ENCODE measurements at regions not wholly inside any gene's neighbourhood (a gene's known extent, or its start where the extent isn't known, plus 50 kb on each side); places are given as distances from the start of the nearest gene placed in this dataset.

DNA sequence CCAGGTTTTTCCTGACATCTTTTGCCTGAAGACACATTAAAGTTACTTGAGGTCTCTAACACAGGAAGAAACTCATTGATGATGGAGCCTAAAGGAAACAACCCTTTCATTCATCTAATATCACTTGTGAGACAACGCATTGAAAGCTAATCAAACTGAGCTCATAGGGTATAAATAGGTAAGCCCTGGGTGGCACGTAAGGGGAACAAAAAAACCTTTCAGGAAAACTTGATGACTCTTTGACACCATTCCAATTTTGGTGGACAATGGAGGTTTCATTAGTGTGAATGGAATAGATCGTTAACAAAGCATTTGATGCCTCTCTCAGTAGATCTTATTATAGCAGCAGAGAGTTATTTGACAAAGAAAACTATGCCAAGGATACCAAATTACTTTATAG, 80.7 kb upstream of the DUSP10 start:
- Histone ChIP-seq H3K27me3 (no peaks in the 10 kb centered on the region), H3K4me3 (no peak overlapping the region), H3K9me3 (0 out of 2 replicates have a peak, but pooled peaks cover 2% of the 10 kb centered on the region), H3K36me3 (no peaks in the 10 kb centered on the region)
- no peak for DNase-seq

DNA sequence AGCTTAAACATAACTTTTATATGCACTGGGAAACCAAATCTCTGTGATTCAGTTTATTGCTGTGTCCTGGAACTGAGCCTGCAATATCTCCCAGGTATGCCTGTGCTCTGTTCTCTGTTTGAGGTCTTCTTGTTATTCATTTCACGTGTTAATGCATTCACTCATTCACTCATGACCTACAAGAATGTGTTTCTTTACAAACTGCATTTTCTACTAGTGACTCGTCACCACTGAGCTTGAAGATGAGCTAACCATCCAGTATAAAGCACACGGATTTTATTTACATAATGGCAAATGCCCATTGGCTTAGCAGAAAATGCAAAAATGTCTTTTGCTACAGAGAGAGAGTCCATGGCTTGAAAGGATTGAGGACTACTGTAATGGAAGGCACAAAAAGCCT, 75.0 kb upstream of the DUSP10 start:
- Histone ChIP-seq H3K9me3 (0 out of 2 replicates have a peak, but pooled peaks cover 2% of the 10 kb centered on the region), H3K27me3 (no peaks in the 10 kb centered on the region), H3K4me3 (no peak overlapping the region), H3K36me3 (no peaks in the 10 kb centered on the region)
- peak; percentile 31 for DNase-seq

DNA sequence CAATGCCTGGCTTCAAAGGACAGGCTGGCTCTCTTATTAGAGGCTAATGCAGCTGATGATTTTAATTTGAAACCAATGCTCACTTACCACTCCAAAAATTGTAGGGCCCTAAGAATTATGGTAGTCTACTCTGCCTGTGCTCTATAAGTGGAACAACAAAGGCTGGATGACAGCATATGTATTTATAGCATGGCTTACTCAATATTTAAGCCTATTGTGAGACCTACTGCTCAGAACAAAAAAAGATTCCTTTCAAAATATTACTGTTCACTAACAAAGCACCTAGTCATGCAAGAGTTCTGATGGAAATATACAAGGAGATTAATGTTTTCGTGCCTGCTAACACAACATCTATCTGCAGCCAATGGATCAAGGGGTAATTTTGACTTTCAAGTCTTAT, 73.8 kb upstream of the DUSP10 start:
- Histone ChIP-seq H3K9me3 (0 out of 2 replicates have a peak, but pooled peaks cover 2% of the 10 kb centered on the region), H3K4me3 (no peak overlapping the region), H3K27me3 (no peaks in the 10 kb centered on the region), H3K36me3 (no peaks in the 10 kb centered on the region)
- no peak for DNase-seq

- DNase-seq, result no peak
These were observed 72.0 kb upstream of the DUSP10 start for GRCh38 chr1:221813887-221814286.

DNA sequence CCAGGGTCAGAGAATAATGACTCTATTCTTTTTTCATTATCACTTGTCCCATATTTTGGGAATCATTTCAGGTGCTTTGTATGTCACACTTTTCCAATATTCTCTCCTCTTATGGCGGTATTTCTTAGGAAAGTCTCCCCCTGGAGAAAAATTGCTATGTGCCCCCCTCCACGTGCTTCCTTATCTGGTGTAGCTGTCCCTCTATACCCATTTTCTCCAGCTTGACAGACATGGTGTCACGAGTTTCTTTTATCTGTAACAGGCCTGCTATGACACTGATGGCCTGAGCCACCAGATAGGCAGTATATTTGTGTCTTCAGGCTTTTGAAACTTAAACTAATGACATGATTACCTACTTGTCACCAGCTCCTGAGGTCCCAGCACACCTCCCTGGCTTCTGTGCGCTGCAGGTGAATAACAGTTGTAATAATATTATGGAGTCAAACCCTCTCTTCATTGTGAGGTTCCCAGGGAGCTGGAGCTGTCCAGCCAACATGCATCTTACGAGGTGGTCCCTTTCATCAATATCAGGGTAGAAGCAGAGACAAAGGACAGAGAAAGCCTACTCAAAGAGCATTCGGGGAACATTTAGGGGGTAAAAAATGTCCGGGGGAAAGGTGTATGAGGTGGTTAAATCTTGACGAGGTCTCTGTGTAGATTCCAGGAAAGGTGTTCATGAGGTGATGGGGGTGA, 71.2 kb upstream of the DUSP10 start:
- no peak for DNase-seq
- no peaks in the 10 kb centered on the region for H3K9me3 ChIP-seq
- H3K36me3 ChIP-seq, result no peaks in the 10 kb centered on the region

More at GRCh38 chr1:221813887-221814286, 72.0 kb upstream of the DUSP10 start:
- H3K36me3 ChIP-seq, result no peaks in the 10 kb centered on the region
- H3K9me3 ChIP-seq, result no peaks in the 10 kb centered on the region
- no peaks in the 10 kb centered on the region for H3K27me3 ChIP-seq
- no peak overlapping the region for H3K4me3 ChIP-seq

GRCh38 chr1:221812088-221812752, 70.3 kb upstream of the DUSP10 start:
- Histone ChIP-seq H3K9me3 (no peaks in the 10 kb centered on the region), H3K27me3 (no peaks in the 10 kb centered on the region), H3K36me3 (no peaks in the 10 kb centered on the region), H3K4me3 (no peak overlapping the region)
- DNase-seq, result no peak

More for the DNA sequence above, 71.2 kb upstream of the DUSP10 start:
- H3K4me3 ChIP-seq, result no peak overlapping the region
- no peaks in the 10 kb centered on the region for H3K27me3 ChIP-seq

- DNase-seq, result peak; percentile 9
- no peaks in the 10 kb centered on the region for H3K36me3 ChIP-seq
- no peaks in the 10 kb centered on the region for H3K9me3 ChIP-seq
- H3K4me3 ChIP-seq, result no peak overlapping the region
- no peaks in the 10 kb centered on the region for H3K27me3 ChIP-seq
These were observed 68.5 kb upstream of the DUSP10 start for GRCh38 chr1:221810406-221810805.

- DNase-seq, result no peak
- no peak overlapping the region for H3K4me3 ChIP-seq
- H3K9me3 ChIP-seq, result no peaks in the 10 kb centered on the region
- no peaks in the 10 kb centered on the region for H3K36me3 ChIP-seq
- no peaks in the 10 kb centered on the region for H3K27me3 ChIP-seq
These were observed 67.5 kb upstream of the DUSP10 start for GRCh38 chr1:221809091-221810029.

- Histone ChIP-seq H3K27me3 (no peaks in the 10 kb centered on the region), H3K4me3 (no peak overlapping the region), H3K36me3 (no peaks in the 10 kb centered on the region), H3K9me3 (no peaks in the 10 kb centered on the region)
- DNase-seq, result no peak
These were observed 65.1 kb upstream of the DUSP10 start for GRCh38 chr1:221806984-221807383.

DNA sequence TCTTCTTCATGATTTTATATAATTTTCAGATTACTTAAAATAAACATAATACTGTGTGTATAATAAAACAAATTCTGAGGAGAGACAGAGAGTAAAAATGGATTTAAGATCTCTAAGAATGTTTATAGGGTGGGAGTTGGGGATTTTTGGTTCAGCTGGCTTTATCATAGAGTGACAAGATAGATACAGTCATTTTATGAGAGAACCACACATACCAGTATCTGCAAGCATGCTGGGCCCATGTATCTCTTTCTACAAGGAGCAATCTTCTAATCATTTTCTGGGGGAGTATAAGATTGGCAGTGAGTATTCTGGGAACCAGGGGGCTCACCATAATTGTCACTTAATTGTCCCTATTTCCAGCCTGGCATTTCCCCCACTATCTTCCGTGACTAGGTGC, 64.3 kb upstream of the DUSP10 start:
- no peak for DNase-seq

GRCh38 chr1:221805121-221805520, 63.2 kb upstream of the DUSP10 start:
- Histone ChIP-seq H3K9me3 (no peaks in the 10 kb centered on the region), H3K4me3 (no peak overlapping the region), H3K27me3 (no peaks in the 10 kb centered on the region), H3K36me3 (no peaks in the 10 kb centered on the region)
- DNase-seq, result no peak

More for the DNA sequence above, 64.3 kb upstream of the DUSP10 start:
- Histone ChIP-seq H3K4me3 (no peak overlapping the region), H3K27me3 (no peaks in the 10 kb centered on the region), H3K36me3 (no peaks in the 10 kb centered on the region), H3K9me3 (no peaks in the 10 kb centered on the region)

GRCh38 chr1:221804303-221804702, 62.4 kb upstream of the DUSP10 start:
- DNase-seq, result no peak
- Histone ChIP-seq H3K36me3 (no peaks in the 10 kb centered on the region), H3K4me3 (no peak overlapping the region), H3K9me3 (0 out of 2 replicates have a peak, but pooled peaks cover 2% of the 10 kb centered on the region), H3K27me3 (no peaks in the 10 kb centered on the region)

GRCh38 chr1:221801773-221802516, 60.1 kb upstream of the DUSP10 start:
- Histone ChIP-seq H3K4me3 (no peak overlapping the region), H3K36me3 (no peaks in the 10 kb centered on the region), H3K27me3 (no peaks in the 10 kb centered on the region), H3K9me3 (0 out of 2 replicates have a peak, but pooled peaks cover 2% of the 10 kb centered on the region)
- DNase-seq, result peak; percentile 37

DNA sequence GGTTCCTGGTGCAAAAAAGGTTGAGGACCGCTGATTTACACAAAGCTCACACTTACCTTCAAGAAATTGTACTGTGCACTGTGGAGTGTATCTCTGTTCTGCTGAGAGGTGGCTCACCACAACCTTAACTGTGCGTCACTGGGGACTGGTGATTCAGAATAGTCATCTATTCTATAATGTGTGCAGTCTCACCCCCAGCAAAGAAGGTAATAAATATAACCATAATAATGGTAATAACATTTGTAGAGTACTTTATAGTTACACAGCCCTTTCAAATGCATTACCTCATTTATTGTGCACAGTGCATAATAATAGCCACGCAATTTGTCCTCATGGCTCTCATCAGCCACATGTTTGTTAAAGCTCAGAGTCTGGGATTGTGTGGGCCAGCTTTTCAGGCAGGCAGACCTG, 59.4 kb upstream of the DUSP10 start:
- Histone ChIP-seq H3K27me3 (no peaks in the 10 kb centered on the region), H3K9me3 (0 out of 2 replicates have a peak, but pooled peaks cover 2% of the 10 kb centered on the region), H3K4me3 (no peak overlapping the region), H3K36me3 (no peaks in the 10 kb centered on the region)
- DNase-seq, result no peak

DNA sequence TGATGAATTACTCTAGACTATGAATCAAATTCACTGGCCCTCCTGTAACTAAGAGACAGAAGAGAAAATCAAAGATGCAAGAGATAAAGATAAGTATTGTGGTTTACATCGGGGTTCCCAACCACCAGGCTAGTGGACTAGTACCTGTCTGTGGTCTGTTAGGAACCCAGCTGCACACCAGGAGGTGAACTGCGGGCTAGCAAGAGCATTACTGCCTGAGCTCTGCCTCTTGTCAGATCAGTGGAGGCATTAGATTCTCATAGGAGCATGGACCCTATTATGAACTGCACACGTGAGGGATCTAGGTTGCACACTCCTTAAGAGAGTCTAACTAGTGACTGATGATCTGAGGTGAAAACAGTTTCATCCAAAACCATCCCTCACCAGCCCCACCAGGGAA, 58.9 kb upstream of the DUSP10 start:
- no peaks in the 10 kb centered on the region for H3K27me3 ChIP-seq
- H3K36me3 ChIP-seq, result no peaks in the 10 kb centered on the region
- no peak overlapping the region for H3K4me3 ChIP-seq
- DNase-seq, result no peak
- 0 out of 2 replicates have a peak, but pooled peaks cover 2% of the 10 kb centered on the region for H3K9me3 ChIP-seq

- H3K36me3 ChIP-seq, result no peaks in the 10 kb centered on the region
- 0 out of 2 replicates have a peak, but pooled peaks cover 2% of the 10 kb centered on the region for H3K9me3 ChIP-seq
- no peak overlapping the region for H3K4me3 ChIP-seq
- no peaks in the 10 kb centered on the region for H3K27me3 ChIP-seq
- no peak for DNase-seq
These were observed 55.6 kb upstream of the DUSP10 start for GRCh38 chr1:221797506-221797905.
